HG03159 (cell line): ENCODE measurements at regions not wholly inside any gene's neighbourhood (a gene's known extent, or its start where the extent isn't known, plus 50 kb on each side); places are given as distances from the start of the nearest gene placed in this dataset.

ENCODE experiments used
- ATAC-seq: cut with Tn5 transposase; IDR thresholded peaks from one replicate; pipeline ENCODE4 v1.9.1; 2021; ENCODE audit warnings: mild to moderate bottlenecking, moderate library complexity; ENCODE audit not compliant: unreplicated experiment

DNA sequence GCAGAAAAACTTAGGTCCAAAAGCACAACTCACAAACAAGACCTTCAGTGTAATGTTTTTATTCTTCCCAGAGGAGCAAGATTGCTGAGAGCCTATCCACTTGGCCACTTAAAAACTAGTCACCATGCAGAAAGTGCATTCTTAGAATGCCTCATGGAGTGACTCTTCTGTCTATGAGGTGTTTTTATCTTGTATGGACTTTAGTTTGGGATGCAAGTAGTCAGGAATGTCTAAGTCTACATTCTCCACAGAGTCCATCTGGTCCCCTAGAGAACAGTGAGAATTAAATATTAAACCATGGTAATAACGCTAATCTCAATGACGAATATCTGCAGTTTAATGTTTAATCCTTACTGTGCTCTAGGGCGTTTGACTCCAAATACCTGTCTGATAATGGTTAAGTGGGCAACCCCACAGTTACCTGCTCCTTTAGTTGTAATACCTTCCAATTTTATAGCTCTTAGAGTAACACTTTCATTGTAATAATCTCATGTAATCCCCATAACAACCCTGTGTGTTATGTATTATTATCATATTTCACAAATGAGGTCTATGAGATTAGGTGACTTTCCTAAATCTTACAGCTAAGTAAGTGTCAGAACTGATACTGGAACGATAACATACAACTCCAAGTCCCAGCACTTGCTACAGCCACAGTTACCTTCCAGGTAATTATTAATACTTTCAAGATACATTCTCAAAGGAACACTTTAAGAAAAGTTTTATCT, 235.6 kb upstream of the JADE1 start:
- no peak for ATAC-seq

DNA sequence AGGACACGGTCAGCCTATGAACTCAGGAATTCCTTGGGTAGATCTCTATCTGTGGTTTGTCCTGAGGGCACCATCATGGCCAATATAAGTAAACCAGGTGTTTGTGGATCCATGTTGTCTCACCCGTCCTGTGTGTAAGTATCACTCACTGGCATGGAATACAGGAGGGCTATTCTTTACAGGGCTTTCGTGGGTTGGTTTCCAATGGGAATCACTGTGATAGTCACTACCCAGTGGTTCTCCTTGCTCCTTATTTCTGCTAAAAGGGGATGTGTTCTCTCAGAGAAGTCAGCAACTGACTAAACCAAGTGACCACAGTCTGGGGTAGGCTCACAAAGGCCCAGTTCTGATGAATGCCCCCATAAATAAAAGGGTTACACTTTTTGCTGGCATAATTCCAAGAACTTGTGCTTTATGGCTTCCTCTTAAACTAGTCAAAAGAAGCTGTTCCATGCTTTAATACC, 236.7 kb upstream of the JADE1 start:
- no peak for ATAC-seq

DNA sequence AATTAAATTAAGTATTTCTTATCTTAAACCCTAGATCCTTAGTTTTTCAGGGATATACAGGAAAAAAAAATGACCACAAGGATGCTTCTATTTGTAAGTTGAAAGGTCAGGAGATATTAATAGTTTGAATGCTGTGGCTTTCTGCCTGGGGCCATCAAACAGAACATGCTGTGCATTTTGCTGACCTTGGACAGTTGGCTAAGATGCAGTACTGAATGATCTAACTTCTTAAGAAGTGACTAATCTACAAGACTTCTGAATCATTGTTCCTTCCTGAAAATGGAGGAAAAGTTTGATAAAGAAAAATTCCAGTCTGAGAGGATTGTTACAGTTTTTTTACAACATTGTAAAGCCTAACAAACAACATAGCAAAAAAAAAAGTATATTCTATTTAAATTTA, 237.8 kb upstream of the JADE1 start:
- ATAC-seq = no peak

- no peak for ATAC-seq
Observed at GRCh38 chr4:128570387-128570975, 239.0 kb upstream of the JADE1 start.

DNA sequence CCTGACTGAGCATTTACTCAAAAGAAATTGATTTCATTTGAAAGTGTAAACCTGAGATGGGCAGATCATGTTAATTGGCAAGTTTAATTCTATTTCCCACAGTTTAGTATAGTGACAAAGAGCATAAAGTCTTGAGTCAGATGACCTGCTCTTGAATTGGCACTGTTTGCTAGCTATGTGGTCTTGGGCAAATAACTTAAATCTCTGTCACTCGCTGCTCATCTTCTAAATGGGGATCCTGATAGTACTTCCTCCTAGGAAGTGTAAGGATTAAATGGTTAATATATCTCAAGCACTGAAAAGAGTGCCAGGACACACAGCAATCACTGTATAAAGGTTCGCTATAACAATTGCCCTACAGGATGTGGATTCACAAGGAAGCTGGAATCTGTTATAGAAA, 242.8 kb upstream of the JADE1 start:
- no peak for ATAC-seq

DNA sequence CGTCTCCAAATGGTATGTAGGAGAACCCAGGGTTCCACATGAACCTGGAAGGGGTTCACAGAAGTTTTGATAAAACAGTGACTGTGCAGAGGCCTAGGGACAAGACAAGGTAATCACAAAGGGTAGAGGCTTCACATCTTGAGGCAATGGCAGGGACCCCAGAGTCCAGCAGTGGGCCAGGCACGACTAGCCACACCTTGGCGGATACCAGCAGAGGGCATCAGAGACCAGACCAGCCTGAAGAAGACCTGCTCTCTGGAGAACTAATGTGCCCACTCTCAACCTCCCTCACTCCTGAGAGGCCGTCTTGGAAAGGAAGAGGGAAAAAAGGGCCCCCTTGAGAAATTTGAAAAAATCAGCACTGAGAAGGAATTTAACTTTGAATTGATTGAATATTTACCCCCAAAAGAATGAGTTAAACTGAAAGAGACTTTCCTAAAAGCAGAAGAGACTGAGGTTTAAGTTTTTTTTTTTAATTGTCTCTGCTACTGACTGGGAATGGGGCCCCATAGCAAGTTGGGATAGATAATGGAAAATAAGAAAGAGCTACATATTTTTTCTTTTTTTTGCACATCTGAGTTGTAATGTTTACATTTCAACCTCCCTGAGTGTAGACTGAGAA, 243.8 kb upstream of the JADE1 start:
- no peak for ATAC-seq

GRCh38 chr4:128565054-128565453, 244.4 kb upstream of the JADE1 start:
- ATAC-seq = no peak

- no peak for ATAC-seq
Observed at GRCh38 chr4:128564081-128564630, 245.3 kb upstream of the JADE1 start.

- no peak for ATAC-seq
Observed at GRCh38 chr4:128560754-128561495, 248.6 kb upstream of the JADE1 start.

- ATAC-seq = no peak
Observed at GRCh38 chr4:128558896-128559679, 250.4 kb upstream of the JADE1 start.

DNA sequence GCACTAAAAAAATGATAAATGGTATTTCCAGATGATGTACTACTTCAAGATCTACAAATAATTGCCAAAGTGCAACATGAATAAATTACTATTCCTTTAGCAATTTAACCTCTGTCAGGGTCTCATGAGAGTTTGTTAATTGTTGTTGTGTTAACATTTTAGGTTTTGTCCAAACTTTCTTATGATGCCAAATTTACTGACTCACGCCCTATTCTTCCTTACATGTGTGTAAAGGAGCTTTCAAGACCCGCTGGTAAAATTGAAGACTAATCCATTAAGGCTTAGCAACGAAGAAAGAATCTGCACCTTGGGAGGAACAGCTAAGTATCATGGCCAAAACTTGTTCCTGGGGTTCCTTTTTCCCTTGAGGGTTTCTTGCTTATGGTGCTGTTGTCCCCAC, 252.7 kb upstream of the JADE1 start:
- no peak for ATAC-seq

DNA sequence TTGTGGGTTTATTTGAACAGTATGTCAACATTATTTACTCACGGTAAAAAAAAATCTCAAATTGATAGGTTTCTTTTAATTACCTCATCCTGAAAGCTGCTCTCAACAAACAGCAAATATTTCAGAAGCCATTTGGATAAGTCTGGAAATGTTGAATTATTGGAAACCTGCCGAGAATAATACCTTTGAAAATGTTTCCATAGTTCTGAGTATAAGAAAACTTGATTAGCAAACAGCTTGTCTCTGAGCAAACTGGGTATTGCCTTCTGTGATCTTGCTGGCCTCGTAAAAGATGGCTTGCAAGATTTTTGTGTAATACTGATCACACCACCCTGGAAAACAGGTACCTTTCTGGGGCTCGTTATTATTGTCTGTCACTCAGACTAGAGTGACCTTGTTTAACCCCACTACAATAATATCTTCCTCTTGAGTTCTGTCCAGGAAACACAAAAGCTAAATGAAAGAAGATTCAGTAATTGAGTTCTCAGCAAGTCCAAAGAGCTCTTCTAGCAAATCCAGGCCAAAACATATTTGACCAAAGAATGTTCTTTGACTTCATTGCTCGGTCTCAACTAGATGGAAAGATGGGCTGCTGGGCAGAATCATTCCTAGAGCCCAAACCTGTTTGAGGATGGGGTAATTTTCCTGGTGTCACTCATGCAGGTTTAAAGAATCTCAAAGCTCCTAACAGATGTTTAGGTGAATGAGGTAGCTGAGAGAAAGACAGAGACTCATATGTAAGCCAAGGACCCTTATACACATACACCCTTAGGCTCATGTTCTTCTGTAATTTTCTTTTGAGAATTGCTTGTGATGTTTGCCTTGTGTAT, 255.6 kb upstream of the JADE1 start:
- ATAC-seq = no peak

- ATAC-seq = no peak
Observed at GRCh38 chr4:128552586-128552907, 257.0 kb upstream of the JADE1 start.

- ATAC-seq = no peak
Observed at GRCh38 chr4:128551280-128551679, 258.2 kb upstream of the JADE1 start.

DNA sequence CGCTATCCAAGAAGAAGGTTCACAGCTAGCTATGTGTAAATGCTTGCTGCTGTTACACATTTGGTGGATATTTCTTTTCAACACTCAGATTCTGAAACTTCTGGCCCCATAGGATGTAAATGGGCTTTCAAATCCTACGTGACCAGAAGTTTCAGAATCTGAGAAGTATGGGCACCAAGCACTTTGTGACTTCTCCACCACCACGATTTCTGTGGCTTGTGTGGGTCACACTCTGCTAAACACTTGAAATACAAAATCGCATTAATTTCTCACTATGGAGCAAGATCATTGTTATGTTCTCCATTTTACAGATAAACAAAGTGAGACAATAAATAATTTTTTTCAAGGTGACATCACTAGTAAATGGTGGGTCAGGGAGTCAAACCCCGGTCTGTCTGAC, 259.4 kb upstream of the JADE1 start:
- ATAC-seq = no peak

DNA sequence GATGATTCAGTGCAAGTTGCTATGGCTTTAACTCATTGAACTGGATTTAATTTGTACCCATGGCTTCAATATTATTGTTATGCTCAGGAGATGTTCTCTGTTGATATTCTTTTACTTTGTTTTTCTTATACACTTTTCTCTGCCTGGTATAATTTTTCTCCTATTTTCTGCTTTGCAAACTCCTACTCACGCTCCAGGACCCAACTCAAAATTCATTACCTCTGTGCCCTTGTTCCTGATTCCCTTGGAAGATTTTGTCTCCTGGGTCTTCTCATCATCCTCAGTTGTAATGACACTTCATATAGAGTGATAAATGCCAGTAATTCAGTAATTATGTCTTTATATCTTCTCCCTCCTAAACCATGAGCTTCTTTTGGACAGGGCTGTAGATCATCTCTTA, 259.9 kb upstream of the JADE1 start:
- ATAC-seq = no peak

GRCh38 chr4:128548381-128548780, 260.8 kb upstream of the PGRMC2 start:
- no peak for ATAC-seq

GRCh38 chr4:128544272-128544671, 256.7 kb upstream of the PGRMC2 start:
- ATAC-seq = no peak

- ATAC-seq = no peak
Observed at GRCh38 chr4:128543696-128544095, 256.1 kb upstream of the PGRMC2 start.

GRCh38 chr4:128542047-128542446, 254.4 kb upstream of the PGRMC2 start:
- ATAC-seq = no peak
